ENCODE measurements at regions not wholly inside any gene's neighbourhood (a gene's known extent, or its start where the extent isn't known, plus 50 kb on each side); places are given as distances from the start of the nearest gene placed in this dataset.
A peak's percentile ranks its signal among the peaks of the same experiment; 100 is the strongest.

GRCh38 chr20:58600756-58601155 lies 50.3 kb upstream of the STX16 start:
- H3K36me3 Mint-ChIP-seq = no peaks in the 10 kb centered on the region
- POLR2A ChIA-PET = interaction anchor here (0.6 kb wide), 1 partner anchor 355 kb away, joined by 3 read pairs; no protein-coding TSS in a partner anchor
- H3K9me3 Mint-ChIP-seq = peaks cover 0 to 4% (median 0%) of the 10 kb centered on the region in 9 donors
- DNase-seq (no peak), ATAC-seq (no peak)
- H3K27me3 Mint-ChIP-seq = peaks cover 0 to 4% (median 3%) of the 10 kb centered on the region in 5 donors
- no peak overlapping the region for H3K4me3 Mint-ChIP-seq
- H3K4me1 Mint-ChIP-seq = no peaks in the 10 kb centered on the region
- H3K27ac Mint-ChIP-seq = peak overlapping the region in 1 of 10 donors; percentile 40

GRCh38 chr20:58599966-58600365 lies 51.1 kb upstream of the STX16 start:
- Mint-ChIP-seq H3K9me3 (peaks cover 0 to 4% (median 0%) of the 10 kb centered on the region in 9 donors), H3K27me3 (peaks cover 0 to 4% (median 3%) of the 10 kb centered on the region in 5 donors), H3K27ac (no peak overlapping the region), H3K4me1 (no peaks in the 10 kb centered on the region), H3K36me3 (no peaks in the 10 kb centered on the region), H3K4me3 (no peak overlapping the region)
- DNase-seq (peak in 1 of 10 donors; percentile 6), ATAC-seq (no peak)
- POLR2A ChIA-PET = no interaction called here

- POLR2A ChIA-PET = no interaction called here
- no peak overlapping the region for H3K4me3 Mint-ChIP-seq
- H3K4me1 Mint-ChIP-seq = no peaks in the 10 kb centered on the region
- no peaks in the 10 kb centered on the region for H3K36me3 Mint-ChIP-seq
- peaks cover 0 to 4% (median 0%) of the 10 kb centered on the region in 9 donors for H3K9me3 Mint-ChIP-seq
- ATAC-seq (no peak), DNase-seq (no peak)
- H3K27ac Mint-ChIP-seq = no peak overlapping the region
- peaks cover 0 to 6% (median 3%) of the 10 kb centered on the region in 5 donors for H3K27me3 Mint-ChIP-seq
Measured at GRCh38 chr20:58598211-58599015, 52.7 kb upstream of the STX16 start.

- Mint-ChIP-seq H3K9me3 (peaks cover 0 to 4% (median 0%) of the 10 kb centered on the region in 9 donors), H3K4me1 (no peaks in the 10 kb centered on the region), H3K27me3 (peaks cover 0 to 9% (median 3%) of the 10 kb centered on the region in 5 donors), H3K36me3 (no peaks in the 10 kb centered on the region), H3K27ac (no peak overlapping the region), H3K4me3 (no peak overlapping the region)
- POLR2A ChIA-PET = no interaction called here
- DNase-seq (no peak), ATAC-seq (no peak)
Measured at GRCh38 chr20:58597249-58597891, 53.7 kb upstream of the STX16 start.

- Mint-ChIP-seq H3K4me3 (no peak overlapping the region), H3K4me1 (no peaks in the 10 kb centered on the region), H3K27me3 (peaks cover 0 to 9% (median 3%) of the 10 kb centered on the region in 5 donors), H3K27ac (no peak overlapping the region), H3K9me3 (peaks cover 0 to 4% (median 0%) of the 10 kb centered on the region in 9 donors), H3K36me3 (no peaks in the 10 kb centered on the region)
- POLR2A ChIA-PET = no interaction called here
- ATAC-seq = no peak
- no peak for DNase-seq
Measured at GRCh38 chr20:58596750-58597248, 54.3 kb upstream of the STX16 start.

GRCh38 chr20:58596244-58596643 lies 54.8 kb upstream of the STX16 start:
- Mint-ChIP-seq H3K36me3 (no peaks in the 10 kb centered on the region), H3K4me1 (peaks cover 0 to 3% (median 1%) of the 10 kb centered on the region in 4 donors), H3K27ac (no peak overlapping the region), H3K9me3 (peaks cover 0 to 4% (median 0%) of the 10 kb centered on the region in 9 donors), H3K4me3 (no peak overlapping the region), H3K27me3 (peaks cover 2 to 13% (median 7%) of the 10 kb centered on the region in 5 donors)
- DNase-seq (peak in 1 of 10 donors; percentile 9), ATAC-seq (no peak)
- POLR2A ChIA-PET = no interaction called here

GRCh38 chr20:58595167-58595566 lies 55.9 kb upstream of the STX16 start:
- Mint-ChIP-seq H3K27ac (no peak overlapping the region), H3K9me3 (peaks cover 0 to 4% (median 0%) of the 10 kb centered on the region in 9 donors), H3K27me3 (peaks cover 2 to 14% (median 8%) of the 10 kb centered on the region in 5 donors), H3K36me3 (no peaks in the 10 kb centered on the region), H3K4me1 (peaks cover 0 to 3% (median 1%) of the 10 kb centered on the region in 4 donors), H3K4me3 (no peak overlapping the region)
- DNase-seq = peak in 1 of 10 donors; percentile 16
- no peak for ATAC-seq
- POLR2A ChIA-PET = no interaction called here

GRCh38 chr20:58593880-58594638 lies 57.0 kb upstream of the STX16 start:
- DNase-seq (peak in 1 of 10 donors; percentile 61), ATAC-seq (no peak)
- POLR2A ChIA-PET = no interaction called here
- Mint-ChIP-seq H3K4me1 (peaks cover 0 to 3% (median 1%) of the 10 kb centered on the region in 4 donors), H3K27me3 (peaks cover 4 to 18% (median 8%) of the 10 kb centered on the region in 5 donors), H3K4me3 (no peak overlapping the region), H3K9me3 (peaks cover 0 to 4% (median 0%) of the 10 kb centered on the region in 9 donors), H3K27ac (peak overlapping the region in 1 of 10 donors; percentile 25), H3K36me3 (no peaks in the 10 kb centered on the region)

GRCh38 chr20:58592076-58592695 lies 58.9 kb upstream of the STX16 start:
- H3K4me1 Mint-ChIP-seq = peaks cover 0 to 3% (median 2%) of the 10 kb centered on the region in 4 donors
- no peak for DNase-seq
- no peak overlapping the region for H3K27ac Mint-ChIP-seq
- POLR2A ChIA-PET = no interaction called here
- H3K27me3 Mint-ChIP-seq = peaks cover 8 to 20% (median 14%) of the 10 kb centered on the region in 5 donors
- peaks cover 0 to 4% (median 0%) of the 10 kb centered on the region in 9 donors for H3K9me3 Mint-ChIP-seq
- no peak for ATAC-seq
- H3K36me3 Mint-ChIP-seq = no peaks in the 10 kb centered on the region
- no peak overlapping the region for H3K4me3 Mint-ChIP-seq

GRCh38 chr20:58590679-58591473 lies 60.2 kb upstream of the STX16 start:
- peak overlapping the region in 2 of 10 donors; percentile 60 to 66 for H3K27ac Mint-ChIP-seq
- H3K9me3 Mint-ChIP-seq = no peaks in the 10 kb centered on the region
- peaks cover 0 to 3% (median 2%) of the 10 kb centered on the region in 4 donors for H3K4me1 Mint-ChIP-seq
- H3K4me3 Mint-ChIP-seq = peak overlapping the region in 1 of 10 donors; percentile 53
- no peaks in the 10 kb centered on the region for H3K36me3 Mint-ChIP-seq
- POLR2A ChIA-PET = no interaction called here
- peak in 2 of 10 donors; percentile 14 to 28 for DNase-seq
- H3K27me3 Mint-ChIP-seq = peaks cover 8 to 20% (median 14%) of the 10 kb centered on the region in 5 donors
- ATAC-seq = no peak

GRCh38 chr20:58587467-58587866 lies 63.6 kb upstream of the STX16 start:
- H3K4me3 Mint-ChIP-seq = no peak overlapping the region
- peaks cover 11 to 32% (median 20%) of the 10 kb centered on the region in 5 donors for H3K27me3 Mint-ChIP-seq
- H3K36me3 Mint-ChIP-seq = peaks cover 0 to 5% (median 0%) of the 10 kb centered on the region in 3 donors
- peaks cover 0 to 7% (median 0%) of the 10 kb centered on the region in 9 donors for H3K9me3 Mint-ChIP-seq
- peaks cover 0 to 7% (median 3%) of the 10 kb centered on the region in 4 donors for H3K4me1 Mint-ChIP-seq
- DNase-seq = no peak
- no peak for ATAC-seq
- H3K27ac Mint-ChIP-seq = no peak overlapping the region
- POLR2A ChIA-PET = no interaction called here
